HG03066 (cell line): ENCODE measurements at regions not wholly inside any gene's neighbourhood (a gene's known extent, or its start where the extent isn't known, plus 50 kb on each side); places are given as distances from the start of the nearest gene placed in this dataset.

ENCODE experiments used
- ATAC-seq: cut with Tn5 transposase; IDR thresholded peaks from one replicate; pipeline ENCODE4 v1.9.1; 2021; ENCODE audit warnings: low read depth; ENCODE audit not compliant: unreplicated experiment

- ATAC-seq, result no peak
Observed at GRCh38 chr3:102599819-102600576, 165.2 kb downstream of the ZPLD1 start.

- no peak for ATAC-seq
Observed at GRCh38 chr3:102605153-102605552, 170.3 kb downstream of the ZPLD1 start.

- ATAC-seq, result no peak
Observed at GRCh38 chr3:102608875-102609274, 174.1 kb downstream of the ZPLD1 start.

- ATAC-seq, result no peak
Observed at GRCh38 chr3:102614021-102614569, 179.3 kb downstream of the ZPLD1 start.

GRCh38 chr3:102614585-102614984 is 179.8 kb downstream of the ZPLD1 start:
- ATAC-seq, result no peak

GRCh38 chr3:102617381-102617780 is 182.6 kb downstream of the ZPLD1 start:
- no peak for ATAC-seq

GRCh38 chr3:102619361-102619760 is 184.5 kb downstream of the ZPLD1 start:
- ATAC-seq, result no peak

- no peak for ATAC-seq
Observed at GRCh38 chr3:102629943-102630342, 195.1 kb downstream of the ZPLD1 start.

- no peak for ATAC-seq
Observed at GRCh38 chr3:102630531-102630930, 195.7 kb downstream of the ZPLD1 start.

- ATAC-seq, result no peak
Observed at GRCh38 chr3:102643546-102643945, 208.7 kb downstream of the ZPLD1 start.

GRCh38 chr3:102646557-102646956 is 211.7 kb downstream of the ZPLD1 start:
- ATAC-seq, result no peak

- ATAC-seq, result no peak
Observed at GRCh38 chr3:102660653-102661052, 225.8 kb downstream of the ZPLD1 start.

GRCh38 chr3:102661707-102662497 is 227.1 kb downstream of the ZPLD1 start:
- no peak for ATAC-seq

GRCh38 chr3:102662498-102662772 is 227.6 kb downstream of the ZPLD1 start:
- no peak for ATAC-seq

GRCh38 chr3:102664126-102664525 is 229.3 kb downstream of the ZPLD1 start:
- ATAC-seq, result no peak

- no peak for ATAC-seq
Observed at GRCh38 chr3:102665183-102665582, 230.4 kb downstream of the ZPLD1 start.

- no peak for ATAC-seq
Observed at GRCh38 chr3:102668247-102668646, 233.4 kb downstream of the ZPLD1 start.

GRCh38 chr3:102670986-102671385 is 236.2 kb downstream of the ZPLD1 start:
- ATAC-seq, result no peak

GRCh38 chr3:102672305-102672704 is 237.5 kb downstream of the ZPLD1 start:
- ATAC-seq, result no peak

- ATAC-seq, result peak; percentile 79
Observed at GRCh38 chr3:102673271-102674115, 238.7 kb downstream of the ZPLD1 start.

GRCh38 chr3:102674284-102674683 is 239.5 kb downstream of the ZPLD1 start:
- no peak for ATAC-seq
